ENCODE measurements at regions not wholly inside any gene's neighbourhood (a gene's known extent, or its start where the extent isn't known, plus 50 kb on each side); places are given as distances from the start of the nearest gene placed in this dataset.

- H3K27me3 ChIP-seq = no peaks in the 10 kb centered on the region
- H3K9me3 ChIP-seq (replicated peaks in 1 of 11) = peaks cover 19 to 38% (median 24%) of the 10 kb centered on the region in 11 experiments
- no peak for TF ChIP-seq Cebpa-rat (IDR thresholded peaks at IDR 0.05)
- H3K36me3 ChIP-seq = peaks cover 0 to 9% (median 0%) of the 10 kb centered on the region in 11 experiments; a peak in 1 of 22 replicates
- H3K9ac ChIP-seq = no peak overlapping the region
- H3K4me3 ChIP-seq = no peak overlapping the region
- peaks cover 2 to 17% (median 6%) of the 10 kb centered on the region in 10 experiments; a peak in 18 of 20 replicates for H3K4me1 ChIP-seq
- no peaks in the 10 kb centered on the region for H4K20me1 ChIP-seq
- H3K27ac ChIP-seq = no peak overlapping the region
- H3K4me2 ChIP-seq = no peak overlapping the region
Observed at GRCh38 chr2:7767902-7768301, 850.7 kb downstream of the RNF144A start.

DNA sequence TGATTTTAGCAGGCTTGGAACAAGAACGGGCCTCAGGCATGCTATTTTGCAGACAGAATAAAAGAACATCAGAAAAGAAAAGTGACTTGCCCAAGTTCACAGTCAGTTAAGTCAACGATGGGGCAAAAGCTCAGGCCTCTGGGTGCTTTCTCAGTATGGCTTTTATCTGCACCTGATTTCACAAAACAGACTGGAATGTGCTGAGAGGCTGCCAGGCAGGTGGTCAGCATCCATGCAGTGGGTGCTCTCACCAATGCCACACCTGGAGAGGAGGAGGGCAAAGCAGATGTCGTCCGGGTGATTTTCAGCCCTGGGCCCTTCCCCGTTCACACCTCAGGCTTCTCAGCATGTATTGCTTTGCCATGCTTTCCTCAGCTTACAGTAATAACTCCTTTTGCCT is 854.6 kb downstream of the RNF144A start:
- TF ChIP-seq Cebpa-rat (IDR thresholded peaks at IDR 0.05) = no peak
- no peak overlapping the region for H3K4me3 ChIP-seq

GRCh38 chr2:7773362-7774360 is 856.4 kb downstream of the RNF144A start:
- H4K20me1 ChIP-seq = no peaks in the 10 kb centered on the region
- H3K4me2 ChIP-seq = peak overlapping the region; percentile 31 to 94 (median 82)
- peaks cover 12 to 39% (median 25%) of the 10 kb centered on the region in 10 experiments for H3K4me1 ChIP-seq
- H3K36me3 ChIP-seq = no peaks in the 10 kb centered on the region
- no peaks in the 10 kb centered on the region for H3K27me3 ChIP-seq
- peak overlapping the region in 3 of 10 experiments; percentile 19 to 21 (median 20); a peak in 3 of 20 replicates for H3K4me3 ChIP-seq
- H3K27ac ChIP-seq = peak overlapping the region; percentile 61 to 88 (median 81); a peak in 21 of 22 replicates
- peaks cover 0 to 8% (median 0%) of the 10 kb centered on the region in 11 experiments; a peak in 5 of 22 replicates for H3K9me3 ChIP-seq (replicated peaks in 1 of 11)
- TF ChIP-seq Cebpa-rat (IDR thresholded peaks at IDR 0.05) = peak; percentile 88 to 98 (median 97)
- peak overlapping the region in 10 of 11 experiments; percentile 11 to 72 (median 61); a peak in 17 of 22 replicates for H3K9ac ChIP-seq

More for the DNA sequence above, 854.6 kb downstream of the RNF144A start:
- Histone ChIP-seq H3K36me3 (no peaks in the 10 kb centered on the region), H3K4me2 (0 out of 22 replicates have a peak overlapping the region, but pooled peaks of 1 of the 11 experiments have one; percentile 6), H3K9me3 (replicated peaks in 1 of 11) (peaks cover 0 to 16% (median 3%) of the 10 kb centered on the region in 11 experiments; a peak in 7 of 22 replicates), H3K27me3 (no peaks in the 10 kb centered on the region), H3K9ac (no peak overlapping the region), H4K20me1 (no peaks in the 10 kb centered on the region), H3K4me1 (peaks cover 12 to 39% (median 25%) of the 10 kb centered on the region in 10 experiments), H3K27ac (peak overlapping the region in 8 of 11 experiments; percentile 74 to 88 (median 82); a peak in 14 of 22 replicates)

DNA sequence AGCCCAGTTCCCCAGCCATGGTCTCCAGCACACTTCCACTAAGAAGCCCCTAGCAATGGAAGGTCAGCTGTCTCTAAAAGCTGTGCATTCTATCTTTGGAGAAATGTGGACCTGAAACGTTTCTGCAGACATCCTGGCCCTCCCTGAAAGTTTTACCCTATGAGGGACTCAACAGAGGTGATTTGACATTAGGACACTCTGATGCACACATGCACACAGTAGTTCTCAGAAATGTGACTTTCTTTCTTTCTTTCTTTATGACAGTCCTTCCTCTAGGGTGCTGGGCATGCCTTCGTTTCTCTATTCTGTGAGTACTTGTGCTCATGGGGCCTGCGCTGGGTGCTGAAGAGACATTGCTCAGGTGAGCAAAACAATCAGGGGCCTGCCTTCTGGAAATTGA is 857.3 kb downstream of the RNF144A start:
- peak overlapping the region; percentile 48 to 88 (median 81); a peak in 17 of 22 replicates for H3K27ac ChIP-seq
- no peak for TF ChIP-seq Cebpa-rat (IDR thresholded peaks at IDR 0.05)
- H3K36me3 ChIP-seq = no peaks in the 10 kb centered on the region
- peak overlapping the region in 8 of 11 experiments; percentile 73 to 94 (median 85); a peak in 15 of 22 replicates for H3K4me2 ChIP-seq
- H3K4me3 ChIP-seq = no peak overlapping the region
- H3K27me3 ChIP-seq = no peaks in the 10 kb centered on the region
- H3K4me1 ChIP-seq = peaks cover 12 to 39% (median 25%) of the 10 kb centered on the region in 10 experiments
- H4K20me1 ChIP-seq = no peaks in the 10 kb centered on the region
- H3K9ac ChIP-seq = no peak overlapping the region
- H3K9me3 ChIP-seq (replicated peaks in 1 of 11) = peaks cover 0 to under 1% (median 0%) of the 10 kb centered on the region in 11 experiments; a peak in 1 of 22 replicates

DNA sequence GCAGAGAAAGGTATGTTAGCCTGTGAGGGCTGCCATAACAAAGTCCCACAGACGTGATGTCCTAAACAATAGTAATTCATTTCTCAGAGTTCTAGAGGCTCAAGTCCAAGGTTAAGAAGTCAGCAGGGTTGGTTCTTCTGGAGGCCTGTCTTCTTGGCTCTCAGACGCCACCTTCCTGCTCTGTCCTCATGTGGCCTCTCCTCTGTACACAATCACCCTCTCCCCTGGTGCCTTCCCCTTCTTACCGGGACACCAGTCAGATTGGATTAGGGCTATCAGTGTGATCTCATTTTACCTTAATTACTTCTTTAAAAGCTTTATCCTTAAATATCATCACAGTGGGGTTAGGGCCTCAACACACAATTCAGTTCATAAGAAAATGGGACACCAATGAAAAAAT is 860.5 kb downstream of the RNF144A start:
- no peak overlapping the region for H3K9ac ChIP-seq
- no peak for TF ChIP-seq Cebpa-rat (IDR thresholded peaks at IDR 0.05)
- H3K36me3 ChIP-seq = no peaks in the 10 kb centered on the region
- no peaks in the 10 kb centered on the region for H3K27me3 ChIP-seq
- H4K20me1 ChIP-seq = no peaks in the 10 kb centered on the region
- H3K9me3 ChIP-seq (replicated peaks in 1 of 11) = no peaks in the 10 kb centered on the region
- no peak overlapping the region for H3K4me2 ChIP-seq
- no peak overlapping the region for H3K4me3 ChIP-seq
- H3K4me1 ChIP-seq = peaks cover 12 to 24% (median 20%) of the 10 kb centered on the region in 10 experiments
- 0 out of 22 replicates have a peak overlapping the region, but pooled peaks of 4 of the 11 experiments have one; percentile 13 to 30 (median 18) for H3K27ac ChIP-seq

DNA sequence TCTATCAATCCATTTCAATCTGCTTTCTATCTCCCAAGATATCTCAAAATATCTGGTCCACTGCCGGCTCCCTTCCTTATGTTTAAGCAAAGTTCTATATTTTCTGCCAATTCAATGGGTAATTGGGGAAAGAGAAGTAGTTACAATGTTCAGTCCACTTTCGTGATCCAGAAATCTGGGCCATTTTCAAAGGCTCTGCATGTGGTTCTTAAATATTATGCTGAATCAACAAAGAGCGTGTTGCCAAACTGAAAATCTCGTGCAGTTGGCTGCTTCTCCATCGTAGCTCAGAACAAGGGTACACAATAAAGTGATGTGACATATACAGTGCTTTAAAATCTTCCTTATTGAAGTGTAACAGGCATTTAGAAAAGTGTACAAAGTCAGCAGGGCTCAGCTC is 863.1 kb downstream of the RNF144A start:
- Histone ChIP-seq H3K27ac (no peak overlapping the region), H3K4me3 (no peak overlapping the region), H3K36me3 (no peaks in the 10 kb centered on the region), H4K20me1 (no peaks in the 10 kb centered on the region), H3K27me3 (no peaks in the 10 kb centered on the region), H3K9me3 (replicated peaks in 1 of 11) (no peaks in the 10 kb centered on the region), H3K9ac (no peak overlapping the region), H3K4me1 (no peaks in the 10 kb centered on the region), H3K4me2 (no peak overlapping the region)
- no peak for TF ChIP-seq Cebpa-rat (IDR thresholded peaks at IDR 0.05)

- H3K4me3 ChIP-seq = no peak overlapping the region
- H3K9me3 ChIP-seq (replicated peaks in 1 of 11) = no peaks in the 10 kb centered on the region
- H3K36me3 ChIP-seq = no peaks in the 10 kb centered on the region
- H3K4me2 ChIP-seq = no peak overlapping the region
- H3K9ac ChIP-seq = no peak overlapping the region
- H3K4me1 ChIP-seq = no peaks in the 10 kb centered on the region
- H4K20me1 ChIP-seq = no peaks in the 10 kb centered on the region
- no peak overlapping the region for H3K27ac ChIP-seq
- H3K27me3 ChIP-seq = no peaks in the 10 kb centered on the region
- no peak for TF ChIP-seq Cebpa-rat (IDR thresholded peaks at IDR 0.05)
Observed at GRCh38 chr2:7785700-7786099, 868.5 kb downstream of the RNF144A start.

DNA sequence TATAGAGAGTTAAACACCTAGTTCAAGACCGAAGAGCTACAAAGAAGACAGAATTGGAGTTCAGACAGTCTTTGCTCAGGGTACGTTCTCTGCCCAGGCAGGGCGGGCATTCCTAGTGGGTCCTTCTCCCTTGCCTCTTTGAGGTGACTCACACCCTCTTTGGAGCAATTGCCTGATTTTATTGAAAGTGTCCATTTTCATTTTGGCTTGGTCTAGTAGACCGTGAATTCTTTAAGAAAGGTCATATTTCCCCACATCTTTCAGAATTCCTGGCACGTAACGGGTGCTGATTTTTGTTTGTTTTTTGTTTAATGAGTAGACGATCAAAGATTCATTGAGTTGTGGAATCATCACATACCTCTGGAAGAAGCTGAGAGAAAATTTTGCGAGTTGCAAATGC is 871.5 kb downstream of the RNF144A start:
- no peak overlapping the region for H3K27ac ChIP-seq
- peaks cover 0 to 9% (median 2%) of the 10 kb centered on the region in 10 experiments; a peak in 11 of 20 replicates for H3K4me1 ChIP-seq
- no peaks in the 10 kb centered on the region for H4K20me1 ChIP-seq
- no peak overlapping the region for H3K9ac ChIP-seq
- no peak overlapping the region for H3K4me2 ChIP-seq
- TF ChIP-seq Cebpa-rat (IDR thresholded peaks at IDR 0.05) = no peak
- H3K9me3 ChIP-seq (replicated peaks in 1 of 11) = no peaks in the 10 kb centered on the region
- H3K36me3 ChIP-seq = no peaks in the 10 kb centered on the region
- no peak overlapping the region for H3K4me3 ChIP-seq
- no peaks in the 10 kb centered on the region for H3K27me3 ChIP-seq

DNA sequence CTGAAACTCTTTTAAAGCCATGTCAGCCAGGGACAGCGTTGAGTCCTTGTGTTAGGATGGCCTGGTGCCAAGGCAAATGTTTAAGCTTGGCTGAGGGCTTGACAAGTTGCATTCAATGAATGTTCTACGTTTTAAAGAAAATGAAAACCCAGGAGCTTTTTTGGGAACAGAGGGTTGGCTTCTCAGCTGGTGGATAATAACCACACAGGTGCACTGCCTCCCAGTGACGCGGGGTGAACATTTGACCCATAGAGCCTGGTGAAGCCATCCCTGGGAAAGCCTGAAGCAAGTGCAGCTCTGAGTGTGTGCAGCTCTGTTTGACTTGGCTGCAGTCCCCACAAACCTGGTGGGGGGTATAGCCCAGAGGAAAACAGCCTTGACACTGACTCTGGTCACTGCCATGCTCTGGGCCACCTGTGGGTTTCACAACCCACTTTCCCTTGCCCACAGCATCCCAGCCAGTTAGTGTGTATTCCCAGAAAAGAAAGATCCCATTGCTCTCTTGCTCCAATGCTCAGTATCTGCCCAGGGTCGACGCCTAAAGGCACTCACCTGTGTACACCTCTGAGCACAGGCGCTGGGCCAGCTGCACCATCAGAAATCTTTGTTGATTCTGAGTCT is 874.9 kb downstream of the RNF144A start:
- Histone ChIP-seq H3K27me3 (no peaks in the 10 kb centered on the region), H3K9ac (no peak overlapping the region), H4K20me1 (no peaks in the 10 kb centered on the region), H3K4me1 (peaks cover 6 to 42% (median 32%) of the 10 kb centered on the region in 10 experiments; a peak in 19 of 20 replicates), H3K36me3 (no peaks in the 10 kb centered on the region), H3K27ac (no peak overlapping the region), H3K9me3 (replicated peaks in 1 of 11) (peaks cover 0 to 10% (median 0%) of the 10 kb centered on the region in 11 experiments; a peak in 3 of 22 replicates), H3K4me3 (no peak overlapping the region), H3K4me2 (no peak overlapping the region)
- no peak for TF ChIP-seq Cebpa-rat (IDR thresholded peaks at IDR 0.05)

Data from BLaER1 treated with 17β-estradiol and CSF1 and Interleukin-3, amounts not matched to agents 10 nM and 100 nM (cell line).